Fibroblast of the aortic adventitia (primary cell): ENCODE measurements at regions not wholly inside any gene's neighbourhood (a gene's known extent, or its start where the extent isn't known, plus 50 kb on each side); places are given as distances from the start of the nearest gene placed in this dataset.

Experiments used
- DNase-seq: peaks from one replicate; pipeline ENCODE4 v3.0.0-alpha.2; 2010; ENCODE audit warnings: low read depth
- H3K4me3 ChIP-seq: 2 replicates; pipeline ENCODE4 v1.5.1; 2011; ENCODE audit warnings: low read depth, mild to moderate bottlenecking, control low read depth, low read length, moderate library complexity
- TF ChIP-seq, protein P1 (sequence below): IDR thresholded peaks from 2 replicates; pipeline ENCODE4 v1.5.1; 2011; ENCODE audit warnings: mild to moderate bottlenecking, low read length, control low read depth, inconsistent platforms; ENCODE audit not compliant: insufficient read depth

DNA sequence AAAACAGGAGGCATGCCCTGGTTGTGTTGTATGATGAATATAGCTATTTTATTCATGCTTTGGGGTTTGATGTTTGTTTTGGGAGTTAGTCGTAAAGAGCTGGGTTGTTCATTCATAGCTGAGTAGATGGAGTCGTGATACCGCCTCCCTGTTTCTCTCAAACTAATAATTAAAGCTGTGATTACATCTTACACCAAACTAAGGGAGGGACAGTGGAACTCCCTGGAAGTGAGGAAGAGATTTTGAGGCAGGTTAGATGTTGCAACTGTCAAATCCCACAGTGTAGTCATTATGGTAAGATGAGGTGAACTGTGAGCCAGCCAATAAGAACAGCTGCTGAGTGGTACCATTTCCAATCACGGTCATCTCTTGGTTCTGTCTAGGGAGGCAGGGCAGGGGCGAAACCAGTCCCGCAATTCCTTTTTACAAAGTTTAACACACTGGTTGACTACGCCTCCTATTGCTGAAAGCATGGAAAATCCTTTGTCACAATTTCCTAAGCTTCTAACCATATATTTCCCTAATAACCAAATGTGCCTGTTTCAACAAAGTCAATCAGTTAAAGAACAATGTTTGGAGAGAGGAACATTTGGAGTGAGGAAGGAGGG, 207.6 kb upstream of the SERP2 start:
- TF ChIP-seq, protein P1, sequence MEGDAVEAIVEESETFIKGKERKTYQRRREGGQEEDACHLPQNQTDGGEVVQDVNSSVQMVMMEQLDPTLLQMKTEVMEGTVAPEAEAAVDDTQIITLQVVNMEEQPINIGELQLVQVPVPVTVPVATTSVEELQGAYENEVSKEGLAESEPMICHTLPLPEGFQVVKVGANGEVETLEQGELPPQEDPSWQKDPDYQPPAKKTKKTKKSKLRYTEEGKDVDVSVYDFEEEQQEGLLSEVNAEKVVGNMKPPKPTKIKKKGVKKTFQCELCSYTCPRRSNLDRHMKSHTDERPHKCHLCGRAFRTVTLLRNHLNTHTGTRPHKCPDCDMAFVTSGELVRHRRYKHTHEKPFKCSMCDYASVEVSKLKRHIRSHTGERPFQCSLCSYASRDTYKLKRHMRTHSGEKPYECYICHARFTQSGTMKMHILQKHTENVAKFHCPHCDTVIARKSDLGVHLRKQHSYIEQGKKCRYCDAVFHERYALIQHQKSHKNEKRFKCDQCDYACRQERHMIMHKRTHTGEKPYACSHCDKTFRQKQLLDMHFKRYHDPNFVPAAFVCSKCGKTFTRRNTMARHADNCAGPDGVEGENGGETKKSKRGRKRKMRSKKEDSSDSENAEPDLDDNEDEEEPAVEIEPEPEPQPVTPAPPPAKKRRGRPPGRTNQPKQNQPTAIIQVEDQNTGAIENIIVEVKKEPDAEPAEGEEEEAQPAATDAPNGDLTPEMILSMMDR, result no peak
- H3K4me3 ChIP-seq, result no peak overlapping the region
- no peak for DNase-seq

DNA sequence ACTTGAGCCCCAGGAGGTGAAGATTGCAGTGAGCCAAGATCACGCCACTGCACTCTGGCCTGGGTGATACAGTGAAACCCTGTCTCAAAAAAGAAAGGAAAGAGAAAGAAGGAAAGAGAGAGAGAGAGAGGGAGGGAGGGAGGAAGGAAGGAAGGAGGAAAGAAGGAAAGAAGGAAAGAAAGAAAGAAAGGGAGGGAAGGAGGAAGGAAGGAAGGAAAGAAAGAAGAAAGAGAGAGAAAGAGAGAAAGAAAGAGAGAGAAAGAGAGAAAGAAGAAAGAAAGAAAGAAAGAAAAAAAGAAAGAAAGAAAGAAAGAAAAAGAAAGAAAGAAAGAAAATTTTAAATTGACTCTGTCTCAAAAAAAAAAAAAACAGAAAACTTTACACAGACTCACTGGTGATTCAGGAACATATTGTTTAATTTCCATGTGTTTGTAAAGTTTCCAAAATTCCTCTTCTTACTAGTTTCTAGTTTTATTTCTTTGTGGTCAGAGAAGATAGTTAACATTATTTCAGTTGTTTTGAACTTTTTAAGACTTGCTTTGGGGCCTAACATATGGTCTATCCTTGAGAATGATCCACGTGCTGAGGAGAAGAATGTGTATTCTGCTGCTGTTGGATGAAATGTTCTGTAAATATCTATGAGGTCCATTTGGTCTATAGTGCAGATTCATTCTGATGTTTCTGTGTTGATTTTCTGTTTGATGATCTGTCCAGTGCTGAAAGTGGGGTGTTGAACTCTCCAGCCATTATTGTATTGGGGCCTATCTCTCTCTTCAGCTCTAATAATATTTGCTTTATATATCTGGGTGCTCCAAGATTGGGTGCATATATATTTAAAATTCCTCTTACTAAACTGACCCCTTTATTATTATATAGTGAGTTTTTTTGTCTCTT, 204.4 kb upstream of the SERP2 start:
- DNase-seq, result peak; percentile 32
- no peak overlapping the region for H3K4me3 ChIP-seq
- TF ChIP-seq, protein P1, result no peak

DNA sequence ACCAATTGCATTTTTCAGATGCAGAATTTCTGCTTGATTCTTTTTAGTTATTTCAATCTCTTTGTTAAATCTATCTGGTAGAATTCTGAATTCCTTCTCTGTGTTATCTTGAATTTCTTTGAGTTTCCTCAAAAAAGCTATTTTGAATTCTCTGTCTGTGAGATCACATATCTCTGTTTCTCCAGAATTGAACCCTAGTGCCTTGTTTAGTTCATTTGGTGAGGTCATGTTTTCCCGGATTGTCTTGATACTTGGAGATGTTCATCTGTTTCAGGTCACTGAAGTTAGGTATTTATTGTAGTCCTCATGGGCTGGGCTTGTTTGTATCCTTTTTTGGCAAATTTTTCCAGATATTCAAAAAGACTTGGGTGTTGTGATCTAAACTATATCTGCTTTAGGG, 202.9 kb upstream of the SERP2 start:
- TF ChIP-seq, protein P1, result no peak
- no peak for DNase-seq
- H3K4me3 ChIP-seq, result no peak overlapping the region

DNA sequence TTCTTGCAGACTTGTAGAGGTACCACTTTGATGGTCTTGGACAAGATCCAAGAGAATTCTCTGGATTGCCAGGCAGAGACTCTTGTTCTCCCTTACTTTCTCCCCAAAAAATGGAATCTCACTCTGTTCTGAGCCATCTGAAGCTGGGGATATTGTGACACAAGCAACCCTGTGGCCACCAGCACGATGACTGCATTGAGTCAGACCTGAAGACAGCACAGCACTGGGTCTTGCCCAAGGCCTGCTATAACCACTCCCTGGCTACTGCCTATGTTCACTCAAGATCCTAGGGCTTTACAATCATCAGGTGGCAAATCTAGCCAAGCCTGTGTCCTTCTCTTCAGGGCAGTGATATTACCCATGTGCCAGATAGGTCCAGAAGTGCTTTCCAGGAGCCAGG, 202.5 kb upstream of the SERP2 start:
- no peak for DNase-seq
- no peak overlapping the region for H3K4me3 ChIP-seq
- TF ChIP-seq, protein P1, result no peak

DNA sequence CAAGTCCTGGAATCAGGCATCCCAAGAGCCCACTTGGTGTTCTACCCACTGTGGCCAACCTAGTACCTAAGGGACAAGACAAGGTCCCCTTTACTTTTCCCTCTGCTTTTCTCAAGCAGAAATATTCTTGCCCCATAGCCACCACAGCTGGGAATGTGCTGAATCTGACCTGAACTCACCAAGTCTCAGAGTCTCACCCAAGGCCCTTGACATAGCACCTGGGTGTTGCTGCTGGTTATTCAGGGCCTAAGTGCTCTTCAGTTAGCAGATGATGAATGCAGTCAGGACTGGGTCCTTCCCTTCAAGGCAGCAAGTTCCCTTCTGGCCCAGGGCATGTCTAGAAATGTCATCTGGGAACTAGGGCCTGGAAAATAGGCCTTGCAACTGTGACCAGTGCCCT, 201.8 kb upstream of the SERP2 start:
- TF ChIP-seq, protein P1, result no peak
- DNase-seq, result no peak
- H3K4me3 ChIP-seq, result no peak overlapping the region

DNA sequence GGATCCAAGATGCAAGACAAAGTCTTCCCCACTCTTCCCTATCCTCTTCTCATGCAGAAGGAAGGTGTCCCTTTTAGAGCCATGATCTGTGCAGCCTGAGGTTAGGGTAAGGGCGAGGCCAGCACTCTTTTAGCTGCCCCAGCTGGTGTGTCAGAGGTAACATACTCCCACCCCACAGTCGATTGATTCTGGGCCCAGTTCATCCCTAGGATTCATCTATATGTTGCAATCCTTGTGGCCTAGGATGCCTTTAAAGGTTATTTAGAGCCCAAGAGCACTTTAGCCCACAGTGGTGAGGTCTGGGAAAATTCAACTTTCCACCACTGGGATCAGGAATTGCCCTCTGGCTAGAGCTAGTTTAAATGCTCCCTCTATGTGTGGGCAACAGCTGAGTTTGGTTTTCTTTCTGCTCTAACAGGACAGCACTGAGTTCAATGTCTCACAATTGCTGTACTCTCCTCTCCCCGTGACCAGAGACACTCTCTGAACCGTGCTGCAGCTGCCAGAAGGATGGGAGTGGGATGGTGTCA, 201.3 kb upstream of the SERP2 start:
- TF ChIP-seq, protein P1, result no peak
- no peak for DNase-seq
- no peak overlapping the region for H3K4me3 ChIP-seq
